GM18867 (cell line): ENCODE measurements at regions not wholly inside any gene's neighbourhood (a gene's known extent, or its start where the extent isn't known, plus 50 kb on each side); places are given as distances from the start of the nearest gene placed in this dataset.

Experiments used
- ATAC-seq: cut with Tn5 transposase; IDR thresholded peaks from one replicate; pipeline ENCODE4 v1.9.1; 2021; ENCODE audit warnings: mild to moderate bottlenecking, moderate library complexity; ENCODE audit not compliant: unreplicated experiment

- no peak for ATAC-seq
Measured at GRCh38 chr9:91151718-91152095, 210.0 kb downstream of the AUH start.

- no peak for ATAC-seq
Measured at GRCh38 chr9:91154686-91155085, 207.0 kb downstream of the AUH start.

GRCh38 chr9:91155181-91155580, 206.5 kb downstream of the AUH start:
- ATAC-seq: no peak

GRCh38 chr9:91155746-91156376, 205.9 kb downstream of the AUH start:
- ATAC-seq: no peak

GRCh38 chr9:91156451-91157234, 205.1 kb downstream of the AUH start:
- no peak for ATAC-seq

- no peak for ATAC-seq
Measured at GRCh38 chr9:91157883-91158282, 203.8 kb downstream of the AUH start.

- no peak for ATAC-seq
Measured at GRCh38 chr9:91158286-91158685, 203.4 kb downstream of the AUH start.

- no peak for ATAC-seq
Measured at GRCh38 chr9:91158946-91159345, 202.8 kb downstream of the AUH start.

- ATAC-seq: no peak
Measured at GRCh38 chr9:91159664-91160121, 202.0 kb downstream of the AUH start.

GRCh38 chr9:91160181-91160580, 201.5 kb downstream of the AUH start:
- no peak for ATAC-seq

GRCh38 chr9:91160599-91161464, 200.9 kb downstream of the AUH start:
- no peak for ATAC-seq

GRCh38 chr9:91161465-91162300, 200.0 kb downstream of the AUH start:
- no peak for ATAC-seq

- no peak for ATAC-seq
Measured at GRCh38 chr9:91162311-91162710, 199.4 kb downstream of the AUH start.

- ATAC-seq: peak; percentile 64
Measured at GRCh38 chr9:91162784-91163443, 198.8 kb downstream of the AUH start.

- no peak for ATAC-seq
Measured at GRCh38 chr9:91163444-91163772, 198.3 kb downstream of the AUH start.

- no peak for ATAC-seq
Measured at GRCh38 chr9:91163773-91164471, 197.8 kb downstream of the AUH start.
